ENCODE measurements at regions not wholly inside any gene's neighbourhood (a gene's known extent, or its start where the extent isn't known, plus 50 kb on each side); places are given as distances from the start of the nearest gene placed in this dataset.

DNA sequence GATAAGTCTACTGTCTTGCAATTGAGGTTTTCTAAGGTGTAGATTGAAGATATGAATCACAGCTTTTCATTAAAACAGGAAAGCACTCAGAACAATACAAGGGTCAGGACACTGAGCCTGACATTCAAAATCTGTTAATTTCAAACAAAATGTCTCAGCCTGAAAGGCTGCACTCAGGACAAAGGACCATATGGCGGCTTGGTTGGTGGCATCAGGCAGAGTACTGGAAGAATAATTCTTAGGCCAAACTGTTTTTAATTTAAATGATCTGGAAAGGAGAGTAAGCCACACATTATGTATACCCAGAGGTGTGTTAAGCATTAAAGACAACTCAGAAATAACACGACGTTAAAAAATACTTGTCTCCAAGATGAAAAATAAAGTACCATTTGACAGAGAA, 85.9 kb downstream of the SKA1 start:
- Histone ChIP-seq H3K36me3 (replicated peaks) (no peaks in the 10 kb centered on the region), H3K9me3 (peaks cover 9% of the 10 kb centered on the region; the same call in 1 of the 2 replicates), H3K4me1 (peaks cover 14% of the 10 kb centered on the region), H3K27me3 (ENCODE audit: low read depth) (no peaks in the 10 kb centered on the region), H3K4me3 (no peak overlapping the region)
- in situ Hi-C loops (cut with MboI; ENCODE audit: low sequenced_read_pairs) = no loop called here
- DNase-seq (ENCODE audit: low spot score in 2 of 2) = peak in 1 of 2 experiments; percentile 59

DNA sequence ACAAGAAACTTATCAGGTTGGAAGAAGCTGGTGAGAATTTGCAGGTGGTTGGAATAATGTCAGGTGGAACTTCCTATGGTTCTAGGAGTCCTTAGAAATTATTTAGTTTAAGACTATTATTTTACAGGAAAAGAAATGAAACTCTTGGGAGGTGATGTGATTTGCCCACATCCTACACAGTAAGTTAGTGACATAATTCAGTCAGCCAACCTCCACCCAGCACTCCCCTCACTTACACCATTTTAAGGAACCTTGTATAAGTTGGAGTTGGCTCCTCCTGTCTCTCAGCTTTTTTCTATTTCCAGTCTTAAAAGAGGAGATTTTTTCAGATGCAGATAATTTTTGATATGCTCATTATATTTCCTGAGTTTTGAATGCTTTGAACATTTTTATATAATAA, 86.4 kb downstream of the SKA1 start:
- no peak for DNase-seq (ENCODE audit: low spot score in 2 of 2)
- in situ Hi-C loops (cut with MboI; ENCODE audit: low sequenced_read_pairs) = no loop called here
- H3K9me3 ChIP-seq = peaks cover 9% of the 10 kb centered on the region; the same call in 1 of the 2 replicates
- H3K4me1 ChIP-seq = peaks cover 10% of the 10 kb centered on the region
- no peak overlapping the region for H3K4me3 ChIP-seq
- H3K36me3 ChIP-seq (replicated peaks) = no peaks in the 10 kb centered on the region
- no peaks in the 10 kb centered on the region for H3K27me3 ChIP-seq (ENCODE audit: low read depth)

DNA sequence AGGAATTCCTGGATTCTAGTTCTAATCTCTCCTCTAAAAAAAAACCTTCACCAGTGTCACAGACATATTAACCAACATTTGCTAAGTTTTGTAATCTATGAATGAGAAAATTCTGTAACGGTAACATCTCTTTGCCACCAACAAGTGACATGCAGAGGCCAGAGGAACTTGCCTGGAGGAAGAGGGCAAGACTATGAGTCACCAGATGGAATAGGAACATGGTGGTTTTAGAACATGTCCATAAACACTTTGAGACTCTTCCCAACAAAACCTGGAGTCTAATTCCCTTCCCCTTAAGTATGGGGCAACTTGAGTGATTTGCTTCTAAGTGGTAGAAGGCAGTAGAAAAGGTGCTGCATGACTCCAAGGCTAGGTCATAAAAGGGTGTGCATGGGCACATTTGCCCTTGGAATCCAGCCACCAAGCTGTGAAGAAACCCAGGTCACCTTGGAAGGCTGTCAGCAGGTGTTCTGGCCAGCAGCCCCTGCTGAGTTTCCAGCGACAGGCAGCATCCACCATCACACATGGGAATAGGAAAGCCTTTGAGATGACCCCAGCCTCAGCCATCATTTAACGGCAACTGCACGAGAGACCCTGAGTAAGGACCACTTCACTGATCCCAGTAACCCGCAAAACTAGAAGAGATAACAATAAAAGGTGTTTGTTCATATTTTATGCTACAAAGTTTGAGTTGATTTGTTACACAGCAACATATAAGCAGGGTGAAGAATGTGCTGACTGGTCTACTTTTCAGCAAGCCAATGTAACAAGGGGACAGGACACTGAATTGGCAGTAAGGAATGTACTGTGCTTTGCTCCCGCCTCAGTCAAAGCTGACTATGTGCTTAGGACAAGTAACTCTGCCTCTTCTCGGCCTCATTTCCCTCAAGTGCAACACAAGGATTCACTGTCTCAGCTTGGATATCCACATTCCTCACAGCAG, 90.6 kb downstream of the SKA1 start:
- no peaks in the 10 kb centered on the region for H3K9me3 ChIP-seq
- H3K36me3 ChIP-seq (replicated peaks) = no peaks in the 10 kb centered on the region
- DNase-seq (ENCODE audit: low spot score in 2 of 2) = no peak
- H3K27me3 ChIP-seq (ENCODE audit: low read depth) = no peaks in the 10 kb centered on the region
- in situ Hi-C loops (cut with MboI; ENCODE audit: low sequenced_read_pairs) = no loop called here
- peaks cover 5% of the 10 kb centered on the region; the same call in 1 of the 2 replicates for H3K4me1 ChIP-seq
- no peak overlapping the region for H3K4me3 ChIP-seq

DNA sequence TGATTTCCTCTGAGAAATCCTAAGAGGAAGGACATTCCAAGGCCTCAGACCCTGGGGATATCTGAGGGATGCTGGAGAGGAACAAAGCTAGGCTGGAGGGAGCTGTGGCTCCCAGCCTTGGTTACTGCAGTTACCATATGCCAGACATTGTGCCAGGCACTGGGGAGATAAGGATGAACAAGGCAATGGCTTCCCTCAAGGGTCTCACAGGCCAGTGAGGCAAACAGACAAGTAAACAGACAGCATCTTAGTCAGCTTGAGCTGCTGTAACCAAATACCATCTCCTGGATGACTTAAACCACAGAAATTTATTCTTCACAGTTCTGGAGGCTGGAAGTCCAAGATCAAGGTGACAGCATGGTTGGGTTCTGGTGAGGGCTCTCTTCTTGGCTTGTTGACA, 91.8 kb downstream of the SKA1 start:
- no peak for DNase-seq (ENCODE audit: low spot score in 2 of 2)
- Histone ChIP-seq H3K4me1 (no peaks in the 10 kb centered on the region; the same call in 1 of the 2 replicates), H3K4me3 (no peak overlapping the region), H3K27me3 (ENCODE audit: low read depth) (no peaks in the 10 kb centered on the region), H3K9me3 (no peaks in the 10 kb centered on the region), H3K36me3 (replicated peaks) (no peaks in the 10 kb centered on the region)
- in situ Hi-C loops (cut with MboI; ENCODE audit: low sequenced_read_pairs) = no loop called here

DNA sequence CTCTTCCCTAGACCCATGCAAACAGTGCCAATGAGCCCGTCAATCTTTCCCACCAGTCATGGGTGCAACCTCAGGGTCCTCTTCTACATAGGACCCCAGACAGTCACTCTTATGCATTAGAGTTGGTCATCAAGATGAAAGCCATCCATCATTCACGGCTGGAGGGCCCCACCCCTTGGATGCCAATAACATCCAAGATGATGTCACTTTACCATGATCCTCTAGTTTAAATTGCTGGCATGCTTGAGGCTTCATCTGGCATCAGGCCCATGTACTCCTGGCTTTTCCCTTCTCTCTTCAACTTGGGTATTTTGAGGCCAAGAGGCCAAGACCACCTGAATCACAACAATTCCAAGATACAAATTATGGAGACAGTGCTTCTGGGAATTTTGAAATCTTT, 91.1 kb upstream of the MAPK4 start:
- DNase-seq (ENCODE audit: low spot score in 2 of 2) = no peak
- no peaks in the 10 kb centered on the region for H3K27me3 ChIP-seq (ENCODE audit: low read depth)
- in situ Hi-C loops (cut with MboI; ENCODE audit: low sequenced_read_pairs) = no loop called here
- no peak overlapping the region for H3K4me3 ChIP-seq
- H3K36me3 ChIP-seq (replicated peaks) = no peaks in the 10 kb centered on the region
- H3K9me3 ChIP-seq = no peaks in the 10 kb centered on the region
- H3K4me1 ChIP-seq = no peaks in the 10 kb centered on the region

DNA sequence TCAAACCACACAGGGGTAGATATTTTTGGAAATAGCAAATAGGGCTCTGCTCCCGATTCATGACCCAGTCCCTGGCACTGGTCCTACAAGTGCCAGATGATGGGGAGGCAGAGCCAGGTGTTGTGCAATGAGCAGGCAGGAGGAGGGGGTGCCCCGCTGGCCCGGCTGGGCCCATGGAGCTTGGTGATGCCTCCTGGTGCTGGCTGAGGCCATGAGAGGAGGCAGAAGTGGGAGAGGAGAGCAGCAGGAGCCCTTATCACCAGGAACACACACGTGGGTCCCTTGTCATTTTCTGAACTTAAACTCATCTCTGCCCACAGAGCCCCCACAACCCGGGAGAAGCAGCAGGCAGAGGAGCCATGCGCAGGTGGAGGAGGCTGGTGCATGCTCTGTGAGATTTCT, 90.5 kb upstream of the MAPK4 start:
- no peaks in the 10 kb centered on the region for H3K4me1 ChIP-seq
- no peaks in the 10 kb centered on the region for H3K27me3 ChIP-seq (ENCODE audit: low read depth)
- H3K4me3 ChIP-seq = no peak overlapping the region
- in situ Hi-C loops (cut with MboI; ENCODE audit: low sequenced_read_pairs) = no loop called here
- DNase-seq (ENCODE audit: low spot score in 2 of 2) = no peak
- H3K36me3 ChIP-seq (replicated peaks) = no peaks in the 10 kb centered on the region
- no peaks in the 10 kb centered on the region for H3K9me3 ChIP-seq

DNA sequence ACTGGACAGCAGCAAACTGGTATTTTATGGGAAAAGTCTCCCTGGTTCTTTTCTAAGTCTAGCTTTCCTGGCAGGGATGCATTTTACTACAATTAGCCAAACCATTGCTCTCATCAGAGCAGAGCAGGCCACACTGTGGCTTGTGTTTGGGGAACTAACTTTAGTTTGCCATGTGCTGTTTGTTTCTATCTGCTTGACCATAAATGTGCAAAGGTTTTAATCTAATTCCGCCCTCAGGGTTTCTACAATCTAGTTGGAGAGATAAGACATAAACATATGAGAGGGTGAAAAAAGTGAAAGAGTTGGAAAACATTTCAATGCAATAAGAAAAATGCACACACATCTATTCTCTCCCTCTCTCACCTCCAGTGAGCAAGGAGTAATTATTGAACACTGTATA, 86.9 kb upstream of the MAPK4 start:
- Histone ChIP-seq H3K4me3 (no peak overlapping the region), H3K4me1 (no peaks in the 10 kb centered on the region), H3K9me3 (no peaks in the 10 kb centered on the region), H3K27me3 (ENCODE audit: low read depth) (no peaks in the 10 kb centered on the region), H3K36me3 (replicated peaks) (no peaks in the 10 kb centered on the region)
- DNase-seq (ENCODE audit: low spot score in 2 of 2) = no peak
- in situ Hi-C loops (cut with MboI; ENCODE audit: low sequenced_read_pairs) = no loop called here

DNA sequence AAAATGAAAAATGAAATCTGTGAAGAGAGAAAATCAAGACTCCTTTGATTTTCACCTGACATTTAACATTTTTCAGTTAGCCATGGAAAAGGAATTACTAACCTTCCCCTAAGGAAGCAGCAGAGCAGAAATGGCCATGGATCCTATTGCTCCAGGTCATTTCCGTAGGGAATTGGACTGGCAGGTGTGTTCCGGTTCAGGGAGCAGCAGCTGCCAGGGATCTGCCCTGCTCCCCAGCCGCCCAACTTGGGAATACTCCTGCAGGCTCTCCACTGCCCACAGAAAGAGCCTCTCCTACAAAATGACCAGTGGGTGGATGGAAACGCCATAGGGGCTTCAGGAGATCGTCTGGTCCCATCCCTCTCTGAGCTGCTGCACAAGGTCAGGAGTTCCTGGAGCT, 86.0 kb upstream of the MAPK4 start:
- Histone ChIP-seq H3K4me1 (peaks cover 4% of the 10 kb centered on the region; the same call in 1 of the 2 replicates), H3K27me3 (ENCODE audit: low read depth) (no peaks in the 10 kb centered on the region), H3K36me3 (replicated peaks) (no peaks in the 10 kb centered on the region), H3K4me3 (no peak overlapping the region), H3K9me3 (no peaks in the 10 kb centered on the region)
- no peak for DNase-seq (ENCODE audit: low spot score in 2 of 2)
- in situ Hi-C loops (cut with MboI; ENCODE audit: low sequenced_read_pairs) = no loop called here

DNA sequence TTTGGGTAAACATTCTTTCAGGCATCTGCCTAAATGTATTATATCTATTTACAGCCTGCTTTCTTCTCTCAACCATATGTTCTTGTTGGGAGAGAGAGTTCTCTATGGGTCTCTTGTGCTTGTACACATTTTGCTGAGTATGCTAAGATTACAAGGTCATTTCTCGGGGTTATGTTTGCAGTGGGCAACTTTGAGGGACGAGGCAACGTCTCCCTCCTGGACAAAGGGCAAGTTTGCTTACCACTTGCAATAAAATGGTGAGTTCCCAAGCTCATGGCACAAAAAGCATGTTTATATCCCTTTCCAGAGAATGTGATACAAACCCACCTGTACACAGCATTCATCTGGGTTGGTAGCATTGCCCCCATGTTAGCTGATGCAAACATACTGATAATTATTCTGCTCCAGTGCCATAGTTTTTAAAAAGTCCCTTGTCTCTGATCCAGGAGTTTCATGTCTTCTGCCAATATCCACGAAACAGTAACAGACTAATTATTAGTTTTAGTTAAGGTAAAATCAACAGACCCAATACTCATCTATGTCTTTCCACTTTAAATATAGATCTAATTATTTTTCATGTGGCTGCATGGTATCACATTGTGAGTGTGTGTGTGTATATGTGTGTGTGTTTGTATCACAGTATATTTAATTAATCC, 84.2 kb upstream of the MAPK4 start:
- in situ Hi-C loops (cut with MboI; ENCODE audit: low sequenced_read_pairs) = no loop called here
- no peak for DNase-seq (ENCODE audit: low spot score in 2 of 2)
- Histone ChIP-seq H3K4me1 (peaks cover 5% of the 10 kb centered on the region; the same call in 1 of the 2 replicates), H3K9me3 (no peaks in the 10 kb centered on the region), H3K27me3 (ENCODE audit: low read depth) (no peaks in the 10 kb centered on the region), H3K36me3 (replicated peaks) (no peaks in the 10 kb centered on the region), H3K4me3 (no peak overlapping the region)

DNA sequence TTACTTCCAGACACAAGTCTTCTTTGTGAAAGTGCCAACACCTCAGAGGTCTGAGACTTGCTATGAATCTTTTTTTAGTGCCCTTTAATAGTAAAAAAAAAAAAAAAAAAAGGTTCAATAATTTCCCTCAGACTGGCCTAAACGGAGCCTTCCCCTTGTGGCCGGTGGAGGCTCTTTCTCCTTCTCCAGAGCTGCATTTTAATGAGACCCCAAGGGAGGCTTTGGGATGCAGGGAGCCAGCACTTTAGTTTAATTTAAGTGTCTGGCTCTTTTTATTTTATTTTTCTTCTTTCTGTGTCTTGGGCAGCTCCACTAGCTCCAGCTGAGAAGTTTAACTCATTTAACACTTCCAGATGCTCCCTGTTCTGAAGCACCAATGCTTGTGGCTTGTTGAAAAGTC, 67.8 kb upstream of the MAPK4 start:
- no peak for DNase-seq (ENCODE audit: low spot score in 2 of 2)
- no peaks in the 10 kb centered on the region; the same call in 1 of the 2 replicates for H3K9me3 ChIP-seq
- no peaks in the 10 kb centered on the region for H3K4me1 ChIP-seq
- H3K4me3 ChIP-seq = no peak overlapping the region
- H3K27me3 ChIP-seq (ENCODE audit: low read depth) = no peaks in the 10 kb centered on the region
- no peaks in the 10 kb centered on the region for H3K36me3 ChIP-seq (replicated peaks)
- in situ Hi-C loops (cut with MboI; ENCODE audit: low sequenced_read_pairs) = no loop called here

DNA sequence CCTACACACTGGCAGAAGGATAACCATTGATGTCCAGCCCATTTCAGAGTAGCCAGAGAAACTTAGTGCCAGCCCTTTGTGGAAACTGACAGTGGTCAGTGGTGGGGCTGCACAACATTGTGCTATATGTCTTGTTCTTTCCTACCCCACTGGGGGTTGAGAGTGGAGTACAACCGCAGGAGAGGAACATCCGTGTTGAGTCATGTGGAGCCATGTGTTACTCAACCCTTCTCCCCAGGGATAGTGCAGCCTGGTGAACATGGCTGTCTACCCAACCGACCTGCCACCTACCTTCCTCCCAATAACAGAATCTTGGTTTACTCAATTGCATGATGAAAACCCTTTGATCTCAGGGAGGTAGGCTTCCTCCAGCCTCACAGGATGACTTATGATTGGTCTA, 65.3 kb upstream of the MAPK4 start:
- H3K27me3 ChIP-seq (ENCODE audit: low read depth) = peaks cover 2% of the 10 kb centered on the region; the same call in 1 of the 2 replicates
- no peaks in the 10 kb centered on the region for H3K4me1 ChIP-seq
- in situ Hi-C loops (cut with MboI; ENCODE audit: low sequenced_read_pairs) = no loop called here
- H3K36me3 ChIP-seq (replicated peaks) = no peaks in the 10 kb centered on the region
- no peaks in the 10 kb centered on the region; the same call in 1 of the 2 replicates for H3K9me3 ChIP-seq
- H3K4me3 ChIP-seq = no peak overlapping the region
- DNase-seq (ENCODE audit: low spot score in 2 of 2) = no peak

DNA sequence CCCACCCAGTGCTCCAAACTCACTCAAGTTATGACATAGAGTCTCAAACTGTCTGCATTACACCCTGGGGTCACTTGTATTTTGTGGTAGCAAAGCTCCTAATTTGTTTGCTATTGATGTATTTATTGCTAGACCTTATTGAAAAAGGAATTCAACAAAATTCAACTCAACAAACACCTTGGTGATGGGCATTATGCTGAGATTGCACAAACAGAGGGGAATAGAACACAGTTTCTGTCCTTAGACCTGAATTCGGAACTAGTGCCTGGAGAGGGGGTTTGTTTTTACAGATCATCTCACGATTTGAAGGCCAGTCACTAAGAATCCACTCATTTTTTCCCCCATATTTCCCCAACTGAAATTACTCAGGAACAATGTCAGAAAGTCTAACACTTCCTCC, 53.5 kb upstream of the MAPK4 start:
- in situ Hi-C loops (cut with MboI; ENCODE audit: low sequenced_read_pairs) = loop anchor here (10.0 kb wide), 1 partner anchor 278 kb away; no protein-coding TSS in a partner anchor
- Histone ChIP-seq H3K4me3 (no peak overlapping the region), H3K9me3 (no peaks in the 10 kb centered on the region), H3K27me3 (ENCODE audit: low read depth) (no peaks in the 10 kb centered on the region), H3K36me3 (replicated peaks) (no peaks in the 10 kb centered on the region), H3K4me1 (0 out of 2 replicates have a peak, but pooled peaks cover 2% of the 10 kb centered on the region)
- no peak for DNase-seq (ENCODE audit: low spot score in 2 of 2)

DNA sequence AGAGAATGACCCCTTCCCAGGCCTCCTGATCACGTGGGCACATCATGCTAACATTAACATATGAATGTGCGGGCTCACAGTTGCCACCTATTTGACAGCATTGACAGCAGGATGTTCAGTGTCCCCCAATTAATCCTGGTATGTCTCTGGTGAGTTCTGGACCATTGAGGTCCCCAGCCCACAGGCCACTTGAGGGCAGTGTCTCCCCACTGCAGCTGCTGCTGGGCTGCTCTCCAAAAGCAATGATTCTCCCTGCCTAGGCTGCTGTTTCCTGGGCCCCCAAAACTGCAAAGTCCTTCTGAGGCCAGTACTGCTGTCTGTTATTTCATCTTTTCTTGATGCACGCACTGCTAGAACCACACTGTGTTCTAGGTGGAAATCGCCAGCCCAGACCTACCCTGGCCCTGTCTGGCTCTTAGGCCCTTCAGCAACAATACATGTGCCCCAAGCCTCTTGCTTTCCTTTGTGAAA, 52.7 kb upstream of the MAPK4 start:
- Histone ChIP-seq H3K9me3 (no peaks in the 10 kb centered on the region), H3K36me3 (replicated peaks) (no peaks in the 10 kb centered on the region), H3K4me1 (0 out of 2 replicates have a peak, but pooled peaks cover 2% of the 10 kb centered on the region), H3K27me3 (ENCODE audit: low read depth) (no peaks in the 10 kb centered on the region), H3K4me3 (no peak overlapping the region)
- DNase-seq (ENCODE audit: low spot score in 2 of 2) = peak in 1 of 2 experiments; percentile 66
- in situ Hi-C loops (cut with MboI; ENCODE audit: low sequenced_read_pairs) = loop anchor here (10.0 kb wide), 1 partner anchor 278 kb away; no protein-coding TSS in a partner anchor

DNA sequence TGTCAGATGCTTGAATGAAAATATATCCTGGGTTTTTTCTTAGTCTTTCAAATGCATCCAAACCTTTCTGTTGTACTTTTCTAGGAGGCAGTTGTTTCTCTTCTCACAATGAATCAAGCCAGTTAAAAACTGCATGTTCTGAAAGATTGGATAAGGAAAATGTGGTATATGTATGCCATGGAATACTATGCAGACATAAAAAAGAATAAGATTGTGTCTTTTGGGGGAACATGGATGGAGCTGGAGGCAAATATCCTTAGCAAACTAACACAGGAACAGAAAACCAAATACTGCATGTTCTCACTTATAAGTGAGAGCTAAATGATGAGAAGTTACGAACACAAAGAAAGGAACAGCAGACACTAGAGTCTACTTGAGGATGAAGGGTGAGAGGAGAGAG, 51.7 kb upstream of the MAPK4 start:
- in situ Hi-C loops (cut with MboI; ENCODE audit: low sequenced_read_pairs) = loop anchor here (10.0 kb wide), 1 partner anchor 277 kb away; no protein-coding TSS in a partner anchor
- Histone ChIP-seq H3K4me1 (0 out of 2 replicates have a peak, but pooled peaks cover 2% of the 10 kb centered on the region), H3K9me3 (no peaks in the 10 kb centered on the region), H3K27me3 (ENCODE audit: low read depth) (no peaks in the 10 kb centered on the region), H3K4me3 (no peak overlapping the region), H3K36me3 (replicated peaks) (no peaks in the 10 kb centered on the region)
- no peak for DNase-seq (ENCODE audit: low spot score in 2 of 2)

Data from HAP-1 (cell line).